Mammary epithelial cell (primary cell): ENCODE measurements at regions not wholly inside any gene's neighbourhood (a gene's known extent, or its start where the extent isn't known, plus 50 kb on each side); places are given as distances from the start of the nearest gene placed in this dataset.

ENCODE experiments used
- EZH2 ChIP-seq: IDR thresholded peaks from 2 replicates; pipeline ENCODE4 v1.6.1; 2012; ENCODE audit warnings: low read length, inconsistent platforms, borderline replicate concordance
- TF ChIP-seq, protein P1 (sequence below), 2 donors: IDR thresholded peaks in 1 of 2; conservative IDR thresholded peaks in 1 of 2; 2 replicates each; pipeline ENCODE4 v1.5.1; 2011 to 2012; ENCODE audit warnings: inconsistent platforms in 2 of 2, low read length in 2 of 2, mild to moderate bottlenecking in 2 of 2, control low read depth in 1 of 2, low read depth in 1 of 2; ENCODE audit not compliant: insufficient read depth in 1 of 2; ENCODE audit errors: extremely low read depth in 1 of 2

- TF ChIP-seq, protein P1, sequence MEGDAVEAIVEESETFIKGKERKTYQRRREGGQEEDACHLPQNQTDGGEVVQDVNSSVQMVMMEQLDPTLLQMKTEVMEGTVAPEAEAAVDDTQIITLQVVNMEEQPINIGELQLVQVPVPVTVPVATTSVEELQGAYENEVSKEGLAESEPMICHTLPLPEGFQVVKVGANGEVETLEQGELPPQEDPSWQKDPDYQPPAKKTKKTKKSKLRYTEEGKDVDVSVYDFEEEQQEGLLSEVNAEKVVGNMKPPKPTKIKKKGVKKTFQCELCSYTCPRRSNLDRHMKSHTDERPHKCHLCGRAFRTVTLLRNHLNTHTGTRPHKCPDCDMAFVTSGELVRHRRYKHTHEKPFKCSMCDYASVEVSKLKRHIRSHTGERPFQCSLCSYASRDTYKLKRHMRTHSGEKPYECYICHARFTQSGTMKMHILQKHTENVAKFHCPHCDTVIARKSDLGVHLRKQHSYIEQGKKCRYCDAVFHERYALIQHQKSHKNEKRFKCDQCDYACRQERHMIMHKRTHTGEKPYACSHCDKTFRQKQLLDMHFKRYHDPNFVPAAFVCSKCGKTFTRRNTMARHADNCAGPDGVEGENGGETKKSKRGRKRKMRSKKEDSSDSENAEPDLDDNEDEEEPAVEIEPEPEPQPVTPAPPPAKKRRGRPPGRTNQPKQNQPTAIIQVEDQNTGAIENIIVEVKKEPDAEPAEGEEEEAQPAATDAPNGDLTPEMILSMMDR (conservative IDR thresholded peaks at IDR 0.05 in 1 of 2, IDR thresholded peaks at IDR 0.05 in 1 of 2; ENCODE audit: extremely low read depth in 1 of 2, insufficient read depth in 1 of 2, low read depth in 1 of 2, low read length in 2 of 2): no peak
- no peak for TF ChIP-seq EZH2
Observed at GRCh38 chr3:191123946-191124345, 75.1 kb upstream of the OSTN start.
